ENCODE measurements at regions not wholly inside any gene's neighbourhood (a gene's known extent, or its start where the extent isn't known, plus 50 kb on each side); places are given as distances from the start of the nearest gene placed in this dataset.
A peak's percentile ranks its signal among the peaks of the same experiment; 100 is the strongest.

GRCh38 chr15:70493376-70493775 lies 270.0 kb downstream of the UACA start:
- DNase-seq (ENCODE audit: low spot score) = no peak
- TF ChIP-seq, protein P1, sequence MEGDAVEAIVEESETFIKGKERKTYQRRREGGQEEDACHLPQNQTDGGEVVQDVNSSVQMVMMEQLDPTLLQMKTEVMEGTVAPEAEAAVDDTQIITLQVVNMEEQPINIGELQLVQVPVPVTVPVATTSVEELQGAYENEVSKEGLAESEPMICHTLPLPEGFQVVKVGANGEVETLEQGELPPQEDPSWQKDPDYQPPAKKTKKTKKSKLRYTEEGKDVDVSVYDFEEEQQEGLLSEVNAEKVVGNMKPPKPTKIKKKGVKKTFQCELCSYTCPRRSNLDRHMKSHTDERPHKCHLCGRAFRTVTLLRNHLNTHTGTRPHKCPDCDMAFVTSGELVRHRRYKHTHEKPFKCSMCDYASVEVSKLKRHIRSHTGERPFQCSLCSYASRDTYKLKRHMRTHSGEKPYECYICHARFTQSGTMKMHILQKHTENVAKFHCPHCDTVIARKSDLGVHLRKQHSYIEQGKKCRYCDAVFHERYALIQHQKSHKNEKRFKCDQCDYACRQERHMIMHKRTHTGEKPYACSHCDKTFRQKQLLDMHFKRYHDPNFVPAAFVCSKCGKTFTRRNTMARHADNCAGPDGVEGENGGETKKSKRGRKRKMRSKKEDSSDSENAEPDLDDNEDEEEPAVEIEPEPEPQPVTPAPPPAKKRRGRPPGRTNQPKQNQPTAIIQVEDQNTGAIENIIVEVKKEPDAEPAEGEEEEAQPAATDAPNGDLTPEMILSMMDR (IDR thresholded peaks at IDR 0.05; ENCODE audit: extremely low read depth, missing control alignments) = no peak

- peak; percentile 70 for DNase-seq (ENCODE audit: low spot score)
- TF ChIP-seq, protein P1 (IDR thresholded peaks at IDR 0.05; ENCODE audit: extremely low read depth, missing control alignments) = no peak
Observed at GRCh38 chr15:70492240-70493177, 270.8 kb downstream of the UACA start.

DNA sequence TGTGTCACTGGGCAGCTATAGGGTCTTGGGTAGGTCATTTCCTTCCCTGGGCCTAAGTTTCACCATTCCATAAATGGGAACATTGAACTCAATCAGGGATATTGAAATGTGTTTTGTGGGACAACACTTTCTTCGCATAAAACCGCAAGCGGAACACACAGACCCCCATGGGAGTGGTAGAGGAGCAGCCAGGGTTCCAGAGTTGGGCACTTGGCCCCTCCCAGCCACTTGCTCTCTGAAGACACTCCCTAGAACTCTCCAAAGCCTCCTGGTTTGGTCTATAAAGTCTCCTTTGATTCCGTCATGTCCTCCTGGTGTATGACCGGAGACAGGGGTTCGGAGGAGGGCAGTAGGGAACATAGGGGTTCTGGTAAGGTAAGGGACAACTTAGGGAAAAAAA lies 271.7 kb downstream of the UACA start:
- no peak for DNase-seq (ENCODE audit: low spot score)

DNA sequence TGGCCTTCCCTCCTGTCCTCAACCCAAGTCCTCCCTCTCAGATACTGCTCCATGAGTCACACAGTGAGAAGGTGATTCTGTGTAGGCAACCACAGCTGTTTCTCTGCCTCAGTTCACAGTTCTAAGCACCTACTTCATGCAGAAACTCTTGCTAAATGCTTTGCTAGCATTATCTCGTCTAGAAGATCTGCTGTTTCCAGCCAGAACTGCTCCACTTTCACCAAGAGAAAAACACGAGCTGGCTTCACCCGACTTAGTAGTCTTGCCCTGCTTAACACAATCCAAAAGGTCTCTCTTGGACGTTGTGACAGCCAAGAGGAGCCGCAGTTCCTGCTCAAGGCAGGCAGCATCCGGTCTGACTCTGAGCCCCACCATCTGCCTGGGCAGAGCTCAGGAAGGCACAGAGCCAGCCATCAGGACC lies 272.1 kb downstream of the UACA start:
- DNase-seq (ENCODE audit: low spot score) = peak; percentile 26
- TF ChIP-seq, protein P1 (IDR thresholded peaks at IDR 0.05; ENCODE audit: extremely low read depth, missing control alignments) = no peak

More for the DNA sequence above, 271.7 kb downstream of the UACA start:
- TF ChIP-seq, protein P1 (IDR thresholded peaks at IDR 0.05; ENCODE audit: extremely low read depth, missing control alignments) = no peak

DNA sequence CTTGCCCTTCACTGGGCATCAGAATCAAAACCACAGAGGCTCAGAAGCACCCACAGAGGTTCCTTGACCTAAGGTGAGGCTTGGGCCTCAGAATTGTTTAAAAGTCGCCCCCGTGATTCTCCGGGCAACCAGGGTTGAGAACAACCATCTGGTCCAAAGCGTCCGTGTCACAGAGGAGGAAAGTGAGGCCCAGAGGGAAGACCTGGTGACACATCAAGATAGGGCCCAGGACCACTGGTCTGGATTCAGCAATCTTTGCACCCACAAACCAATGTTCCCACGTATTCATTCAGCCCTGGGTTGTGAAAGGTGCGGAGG lies 272.6 kb downstream of the UACA start:
- DNase-seq (ENCODE audit: low spot score) = no peak
- TF ChIP-seq, protein P1 (IDR thresholded peaks at IDR 0.05; ENCODE audit: extremely low read depth, missing control alignments) = no peak

GRCh38 chr15:70490148-70490837 lies 273.1 kb downstream of the UACA start:
- TF ChIP-seq, protein P1 (IDR thresholded peaks at IDR 0.05; ENCODE audit: extremely low read depth, missing control alignments) = no peak
- DNase-seq (ENCODE audit: low spot score) = no peak
